SJSA1 (cell line): ENCODE measurements at regions not wholly inside any gene's neighbourhood (a gene's known extent, or its start where the extent isn't known, plus 50 kb on each side); places are given as distances from the start of the nearest gene placed in this dataset.

Source experiments
- DNase-seq, 2 experiments: peaks; one replicate each; pipeline ENCODE4 v3.0.0-alpha.2; 2015 to 2020; ENCODE audit warnings: low spot score in 2 of 2, low read depth in 1 of 2
- H3K27ac ChIP-seq: fragments of 250-450 bp; sonication (Bioruptor Pico); 2 replicates; pipeline ENCODE4 v1.5.1; 2020; ENCODE audit warnings: mild to moderate bottlenecking, moderate library complexity
- H3K27me3 ChIP-seq: fragments of 250-450 bp; sonication (Bioruptor Pico); replicated peaks from 2 replicates; pipeline ENCODE4 v1.5.1; 2020; ENCODE audit warnings: mild to moderate bottlenecking, moderate library complexity
- H3K36me3 ChIP-seq: fragments of 250-450 bp; sonication (Bioruptor Pico); 2 replicates; pipeline ENCODE4 v1.5.1; 2020; ENCODE audit warnings: mild to moderate bottlenecking
- H3K4me1 ChIP-seq: fragments of 250-450 bp; sonication (Bioruptor Pico); replicated peaks from 2 replicates; pipeline ENCODE4 v1.6.1; 2021; ENCODE audit warnings: mild to moderate bottlenecking
- H3K4me3 ChIP-seq: fragments of 250-450 bp; sonication (Bioruptor Pico); 2 replicates; pipeline ENCODE4 v1.5.1; 2020; ENCODE audit warnings: mild to moderate bottlenecking
- H3K9me3 ChIP-seq: fragments of 250-450 bp; sonication (Bioruptor Pico); replicated peaks from 2 replicates; pipeline ENCODE4 v1.5.1; 2020; ENCODE audit warnings: mild to moderate bottlenecking

DNA sequence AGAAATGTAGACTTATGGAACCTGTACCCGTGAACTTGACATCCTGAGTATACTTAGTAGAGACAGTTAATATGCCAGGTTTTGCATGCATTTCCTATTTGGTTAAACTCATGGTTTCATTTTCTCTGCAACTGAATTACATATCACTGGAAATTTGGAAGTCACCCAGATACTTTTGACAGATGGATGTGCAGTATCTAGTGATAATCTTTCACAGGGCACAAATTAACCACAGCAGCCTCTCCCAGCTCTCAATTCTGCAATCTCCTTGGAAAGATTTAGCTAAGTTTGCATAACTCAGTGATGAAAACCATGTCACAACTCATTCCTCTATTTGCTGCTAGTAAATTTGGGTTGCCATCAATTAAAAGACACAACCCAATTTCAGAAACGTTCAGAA lies 162.3 kb upstream of the TPM1 start:
- Histone ChIP-seq H3K4me1 (peaks cover 8% of the 10 kb centered on the region), H3K27ac (no peak overlapping the region), H3K27me3 (no peaks in the 10 kb centered on the region), H3K4me3 (no peak overlapping the region), H3K36me3 (no peaks in the 10 kb centered on the region), H3K9me3 (no peaks in the 10 kb centered on the region)
- DNase-seq: no peak

GRCh38 chr15:62881056-62881455 lies 161.5 kb upstream of the TPM1 start:
- Histone ChIP-seq H3K27ac (no peak overlapping the region), H3K4me1 (peaks cover 6% of the 10 kb centered on the region), H3K36me3 (no peaks in the 10 kb centered on the region), H3K27me3 (no peaks in the 10 kb centered on the region), H3K4me3 (no peak overlapping the region), H3K9me3 (no peaks in the 10 kb centered on the region)
- DNase-seq: no peak

DNA sequence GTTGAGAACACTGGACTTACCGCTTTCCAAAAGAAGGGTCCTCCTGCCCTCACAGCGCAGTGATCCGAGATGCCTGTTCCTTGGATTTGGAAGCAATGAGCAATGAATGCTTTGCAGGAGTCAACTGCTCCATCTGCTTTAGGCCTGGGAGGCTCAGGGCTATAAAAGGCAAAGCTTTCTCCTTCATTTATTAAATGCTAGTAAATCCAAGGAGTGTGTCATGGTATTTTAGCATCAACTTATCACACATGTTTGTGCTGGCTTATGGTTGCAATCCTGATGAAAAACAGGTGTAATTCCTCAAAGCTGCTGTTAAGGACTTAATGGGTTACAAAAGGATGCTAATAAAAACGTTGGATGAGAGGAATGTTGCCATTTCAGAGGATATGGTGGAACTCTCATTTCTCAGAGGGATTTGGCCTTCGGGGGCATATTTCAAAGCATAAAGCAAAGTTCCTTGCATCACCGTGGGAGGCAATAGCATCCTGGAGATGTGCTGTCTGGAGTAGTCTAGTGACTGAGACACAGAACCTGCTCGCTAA lies 158.5 kb upstream of the TPM1 start:
- Histone ChIP-seq H3K36me3 (no peaks in the 10 kb centered on the region), H3K4me3 (no peak overlapping the region), H3K27me3 (no peaks in the 10 kb centered on the region), H3K27ac (no peak overlapping the region), H3K4me1 (peaks cover 30% of the 10 kb centered on the region), H3K9me3 (no peaks in the 10 kb centered on the region)
- DNase-seq: no peak

DNA sequence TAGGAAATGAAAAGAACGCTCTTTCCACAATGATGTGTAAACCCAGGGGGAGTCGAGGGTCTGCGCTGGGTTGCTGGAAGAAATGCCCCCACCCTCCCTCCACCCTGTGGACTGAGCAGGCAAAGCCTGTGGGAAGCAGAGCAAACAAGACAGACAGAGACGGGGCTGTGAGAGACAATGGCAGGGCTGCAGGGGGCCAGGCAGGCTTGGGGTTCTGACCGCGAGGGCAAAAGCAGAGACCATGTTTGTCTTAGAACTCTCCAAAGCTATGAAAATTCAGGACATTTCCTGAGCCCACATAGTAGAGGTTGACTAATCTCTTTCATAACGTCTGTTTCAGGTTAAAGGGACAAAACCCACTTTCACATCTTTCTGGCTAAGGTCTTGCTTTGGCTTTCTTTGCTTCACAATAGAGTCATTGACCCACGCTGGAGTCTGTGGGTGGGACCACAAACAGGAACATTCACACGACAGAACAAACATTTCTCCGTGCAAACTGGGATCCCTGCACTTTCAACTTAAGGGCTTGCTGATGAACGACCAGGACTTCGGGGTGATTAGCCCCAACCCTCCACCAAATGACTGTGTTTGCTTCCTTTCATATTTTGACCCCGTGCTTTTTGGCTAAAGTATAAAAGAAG lies 156.0 kb upstream of the TPM1 start:
- no peaks in the 10 kb centered on the region for H3K9me3 ChIP-seq
- peaks cover 35% of the 10 kb centered on the region for H3K4me1 ChIP-seq
- H3K4me3 ChIP-seq: peak overlapping the region; percentile 2; the same call in 1 of the 2 replicates
- no peaks in the 10 kb centered on the region for H3K36me3 ChIP-seq
- H3K27ac ChIP-seq: peak overlapping the region; percentile 53
- peak; percentile 65 to 69 for DNase-seq
- H3K27me3 ChIP-seq: no peaks in the 10 kb centered on the region

GRCh38 chr15:62887113-62887570 lies 155.4 kb upstream of the TPM1 start:
- H3K27me3 ChIP-seq: no peaks in the 10 kb centered on the region
- H3K4me3 ChIP-seq: peak overlapping the region; percentile 2; the same call in 1 of the 2 replicates
- no peak for DNase-seq
- peak overlapping the region; percentile 53 for H3K27ac ChIP-seq
- no peaks in the 10 kb centered on the region for H3K36me3 ChIP-seq
- peaks cover 35% of the 10 kb centered on the region for H3K4me1 ChIP-seq
- H3K9me3 ChIP-seq: no peaks in the 10 kb centered on the region

- peaks cover 36% of the 10 kb centered on the region for H3K4me1 ChIP-seq
- no peaks in the 10 kb centered on the region for H3K27me3 ChIP-seq
- no peak overlapping the region for H3K4me3 ChIP-seq
- no peaks in the 10 kb centered on the region for H3K9me3 ChIP-seq
- H3K27ac ChIP-seq: no peak overlapping the region
- DNase-seq: no peak
- no peaks in the 10 kb centered on the region for H3K36me3 ChIP-seq
Observed at GRCh38 chr15:62888623-62889022, 153.9 kb upstream of the TPM1 start.

DNA sequence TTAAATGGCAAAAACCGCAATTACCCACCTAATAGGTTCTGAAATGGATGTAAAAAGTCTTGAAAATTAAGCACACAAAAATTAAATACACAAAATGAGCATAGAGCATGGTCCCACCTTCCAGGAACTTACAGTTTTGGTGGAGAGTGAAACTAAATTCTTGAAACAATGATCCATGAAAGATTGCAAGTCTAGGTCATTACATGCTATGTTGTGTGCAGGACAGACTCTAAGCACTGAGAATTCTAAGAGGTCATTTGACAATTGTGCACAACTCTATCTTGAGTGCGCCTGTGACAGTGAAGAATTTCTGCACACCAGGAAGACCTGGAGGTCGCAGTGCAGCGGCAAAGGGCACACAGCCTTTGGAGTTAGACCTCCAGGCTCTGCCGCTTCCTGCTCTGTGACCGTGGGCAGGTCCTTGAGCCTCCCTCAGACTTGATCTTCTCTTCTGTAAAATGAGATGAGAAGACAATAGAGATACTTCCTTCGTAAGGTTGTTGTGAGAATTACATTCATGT lies 153.3 kb upstream of the TPM1 start:
- Histone ChIP-seq H3K27me3 (no peaks in the 10 kb centered on the region), H3K4me3 (no peak overlapping the region), H3K9me3 (no peaks in the 10 kb centered on the region), H3K27ac (no peak overlapping the region), H3K36me3 (no peaks in the 10 kb centered on the region), H3K4me1 (peaks cover 41% of the 10 kb centered on the region)
- DNase-seq: no peak

GRCh38 chr15:62889734-62890505 lies 152.6 kb upstream of the TPM1 start:
- DNase-seq: no peak
- no peaks in the 10 kb centered on the region for H3K36me3 ChIP-seq
- no peak overlapping the region for H3K4me3 ChIP-seq
- H3K4me1 ChIP-seq: peaks cover 48% of the 10 kb centered on the region
- H3K9me3 ChIP-seq: no peaks in the 10 kb centered on the region
- H3K27me3 ChIP-seq: no peaks in the 10 kb centered on the region
- no peak overlapping the region for H3K27ac ChIP-seq

- DNase-seq: peak in 1 of 2 experiments; percentile 25
Observed at GRCh38 chr15:62894322-62895085, 148.0 kb upstream of the TPM1 start.

DNA sequence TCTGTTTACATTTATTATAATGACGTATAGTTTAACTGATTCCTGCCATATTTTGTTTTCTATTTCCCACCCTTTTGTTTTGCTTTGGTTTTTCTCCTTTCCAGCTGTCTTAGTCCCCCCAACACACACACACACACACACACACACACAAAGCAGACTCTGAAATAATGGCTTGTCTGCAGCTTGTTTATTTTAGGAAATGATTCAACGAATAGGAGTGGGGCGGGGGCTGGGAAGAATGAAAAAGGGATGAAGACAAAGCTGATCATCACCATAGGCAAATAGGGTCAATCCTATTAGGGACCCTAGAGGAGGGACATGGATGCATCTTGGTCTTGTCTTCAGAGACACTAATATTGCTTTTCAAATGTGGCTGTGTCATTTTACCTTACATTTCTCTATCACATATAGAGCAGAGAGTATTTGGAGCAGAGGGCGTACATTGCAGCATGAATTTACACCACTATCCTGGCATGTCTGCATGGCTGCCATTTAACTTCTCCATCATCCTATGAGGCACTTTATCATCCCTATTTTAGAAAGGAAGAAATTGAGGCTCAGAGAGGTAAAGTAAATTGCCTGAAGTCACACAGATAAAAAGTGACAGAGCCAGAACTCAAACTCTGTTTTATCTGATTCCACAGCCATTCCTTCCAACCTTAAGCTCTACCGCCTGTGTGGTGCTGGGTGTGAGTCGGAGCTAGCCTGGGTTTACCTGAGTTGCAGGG lies 147.2 kb upstream of the TPM1 start:
- Histone ChIP-seq H3K27ac (peak overlapping the region; percentile 100), H3K36me3 (no peaks in the 10 kb centered on the region), H3K27me3 (no peaks in the 10 kb centered on the region), H3K4me1 (peaks cover 41% of the 10 kb centered on the region), H3K9me3 (no peaks in the 10 kb centered on the region), H3K4me3 (no peak overlapping the region)
- peak; percentile 88 to 93 for DNase-seq

More at GRCh38 chr15:62894322-62895085, 148.0 kb upstream of the TPM1 start:
- Histone ChIP-seq H3K4me3 (no peak overlapping the region), H3K27ac (peak overlapping the region; percentile 100), H3K36me3 (no peaks in the 10 kb centered on the region), H3K27me3 (no peaks in the 10 kb centered on the region), H3K9me3 (no peaks in the 10 kb centered on the region), H3K4me1 (peaks cover 46% of the 10 kb centered on the region)

- H3K9me3 ChIP-seq: no peaks in the 10 kb centered on the region
- peak in 1 of 2 experiments; percentile 93 for DNase-seq
- H3K36me3 ChIP-seq: no peaks in the 10 kb centered on the region
- H3K4me3 ChIP-seq: no peak overlapping the region
- H3K4me1 ChIP-seq: peaks cover 41% of the 10 kb centered on the region
- peak overlapping the region; percentile 100 for H3K27ac ChIP-seq
- H3K27me3 ChIP-seq: no peaks in the 10 kb centered on the region
Observed at GRCh38 chr15:62895905-62896316, 146.6 kb upstream of the TPM1 start.

DNA sequence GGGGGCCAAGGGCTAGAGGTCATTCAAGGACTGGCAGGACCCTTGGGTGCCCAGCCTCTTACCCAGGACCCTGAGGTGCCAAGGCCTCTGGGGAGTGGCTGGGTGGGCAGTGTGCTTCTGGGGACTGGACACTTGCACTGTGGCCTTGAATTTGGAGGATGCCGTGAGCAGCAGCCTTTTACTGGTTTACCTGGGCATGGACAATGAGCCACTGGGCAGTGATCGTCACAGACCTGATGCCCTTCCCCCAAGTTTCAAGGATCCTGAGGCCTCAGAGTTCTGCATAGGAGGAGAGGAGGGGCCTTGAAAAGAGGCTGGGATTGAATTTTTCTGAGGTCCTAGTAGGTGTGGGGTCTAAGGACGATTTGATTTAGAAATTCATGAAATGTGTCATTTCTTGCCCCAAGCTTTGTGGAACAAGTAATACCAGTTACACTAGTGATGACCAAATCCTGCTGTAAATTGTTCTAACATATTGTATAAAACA lies 146.1 kb upstream of the TPM1 start:
- Histone ChIP-seq H3K36me3 (no peaks in the 10 kb centered on the region), H3K27me3 (no peaks in the 10 kb centered on the region), H3K9me3 (no peaks in the 10 kb centered on the region), H3K4me1 (peaks cover 41% of the 10 kb centered on the region), H3K27ac (peak overlapping the region; percentile 100), H3K4me3 (no peak overlapping the region)
- no peak for DNase-seq
